H9 (cell line): ENCODE measurements at regions not wholly inside any gene's neighbourhood (a gene's known extent, or its start where the extent isn't known, plus 50 kb on each side); places are given as distances from the start of the nearest gene placed in this dataset.

Experiments
- DNase-seq: peaks from one replicate; pipeline ENCODE4 v3.0.0-alpha.2; 2017
- H2AFZ ChIP-seq: one replicate; pipeline ENCODE4 v1.6.1; 2013; ENCODE audit warnings: mild to moderate bottlenecking, low read length, control low read depth, moderate library complexity
- H2AK5ac ChIP-seq: 2 replicates; pipeline ENCODE4 v1.6.1; 2013; ENCODE audit warnings: low read length, control low read depth, mixed read lengths; ENCODE audit not compliant: insufficient read length
- H2BK120ac ChIP-seq: one replicate; pipeline ENCODE4 v1.6.1; 2013; ENCODE audit warnings: low read depth, mild to moderate bottlenecking, low read length, control low read depth, inconsistent platforms; ENCODE audit not compliant: poor library complexity, severe bottlenecking
- H2BK12ac ChIP-seq: 2 replicates; pipeline ENCODE4 v1.6.1; 2013; ENCODE audit warnings: low read length, control low read depth, mixed read lengths, low read depth; ENCODE audit not compliant: insufficient read length
- H2BK15ac ChIP-seq: 2 replicates; pipeline ENCODE4 v1.6.1; 2013; ENCODE audit warnings: low read depth, low read length, control low read depth
- H2BK20ac ChIP-seq: one replicate; pipeline ENCODE4 v1.6.1; 2013; ENCODE audit warnings: low read depth, mild to moderate bottlenecking, low read length, control low read depth, inconsistent platforms; ENCODE audit not compliant: poor library complexity, severe bottlenecking
- H2BK5ac ChIP-seq: 2 replicates; pipeline ENCODE4 v1.6.1; 2013; ENCODE audit warnings: low read length, control low read depth, mixed read lengths; ENCODE audit not compliant: insufficient read length
- H3K14ac ChIP-seq: 2 replicates; pipeline ENCODE4 v1.6.1; 2013; ENCODE audit warnings: low read length, control low read depth; ENCODE audit not compliant: insufficient read depth
- H3K18ac ChIP-seq: 2 replicates; pipeline ENCODE4 v1.6.1; 2013; ENCODE audit warnings: low read depth, mild to moderate bottlenecking, mixed read lengths, low read length, control low read depth; ENCODE audit not compliant: insufficient read length
- H3K23ac ChIP-seq: 2 replicates; pipeline ENCODE4 v1.6.1; 2013; ENCODE audit warnings: low read length, control low read depth, mixed read lengths, low read depth; ENCODE audit not compliant: insufficient read length
- H3K23me2 ChIP-seq: 2 replicates; pipeline ENCODE4 v1.6.1; 2013; ENCODE audit warnings: low read depth, mild to moderate bottlenecking, mixed read lengths, low read length, control low read depth; ENCODE audit not compliant: insufficient read length, poor library complexity, severe bottlenecking
- H3K27ac ChIP-seq: 2 replicates; pipeline ENCODE4 v1.5.1; 2013; ENCODE audit warnings: low read length, control low read depth, mixed read lengths, low read depth; ENCODE audit not compliant: insufficient read length
- H3K27me3 ChIP-seq: 2 replicates; pipeline ENCODE4 v1.6.1; 2013; ENCODE audit warnings: low read length, control low read depth, inconsistent platforms; ENCODE audit not compliant: insufficient read depth
- H3K4ac ChIP-seq: 2 replicates; pipeline ENCODE4 v1.6.1; 2013; ENCODE audit warnings: low read depth, mild to moderate bottlenecking, control low read depth, inconsistent platforms, low read length, moderate library complexity
- H3K4me1 ChIP-seq: 2 replicates; pipeline ENCODE4 v1.6.1; 2013; ENCODE audit warnings: low read length, control low read depth, inconsistent platforms; ENCODE audit not compliant: insufficient read depth
- H3K4me2 ChIP-seq: 2 replicates; pipeline ENCODE4 v1.6.1; 2013; ENCODE audit warnings: low read length, control low read depth, mixed read lengths; ENCODE audit not compliant: insufficient read length, insufficient read depth
- H3K56ac ChIP-seq: 2 replicates; pipeline ENCODE4 v1.6.1; 2013; ENCODE audit warnings: low read depth, mild to moderate bottlenecking, mixed read lengths, low read length, control low read depth; ENCODE audit not compliant: insufficient read length
- H3K79me1 ChIP-seq: 2 replicates; pipeline ENCODE4 v1.6.1; 2013; ENCODE audit warnings: low read depth, mild to moderate bottlenecking, moderate library complexity, low read length, control low read depth, inconsistent platforms; ENCODE audit not compliant: insufficient read depth, poor library complexity, severe bottlenecking
- H3K79me2 ChIP-seq: 2 replicates; pipeline ENCODE4 v1.6.1; 2013; ENCODE audit warnings: low read length, control low read depth, inconsistent platforms; ENCODE audit not compliant: insufficient read depth
- H3K9ac ChIP-seq: 2 replicates; pipeline ENCODE4 v1.6.1; 2013; ENCODE audit warnings: low read length, control low read depth, mixed read lengths; ENCODE audit not compliant: insufficient read length; ENCODE audit errors: extremely low read depth
- H3K9me3 ChIP-seq: one replicate; pipeline ENCODE4 v1.6.1; 2013; ENCODE audit warnings: low read depth, low read length, inconsistent platforms; ENCODE audit not compliant: control insufficient read depth
- H3T11ph ChIP-seq: one replicate; pipeline ENCODE4 v1.6.1; 2013; ENCODE audit warnings: mild to moderate bottlenecking, low read length, control low read depth, inconsistent platforms
- H4K20me1 ChIP-seq: one replicate; pipeline ENCODE4 v1.6.1; 2013; ENCODE audit not compliant: control insufficient read depth, insufficient read length, insufficient read depth
- H4K5ac ChIP-seq: 2 replicates; pipeline ENCODE4 v1.6.1; 2013; ENCODE audit warnings: low read depth, mild to moderate bottlenecking, mixed read lengths, low read length, control low read depth; ENCODE audit not compliant: insufficient read length
- H4K8ac ChIP-seq: replicated peaks from 2 replicates; pipeline ENCODE4 v1.6.1; 2013; ENCODE audit warnings: low read length, control low read depth, mixed read lengths, low read depth; ENCODE audit not compliant: insufficient read length
- H4K91ac ChIP-seq: 2 replicates; pipeline ENCODE4 v1.6.1; 2013; ENCODE audit warnings: low read depth, mild to moderate bottlenecking, moderate library complexity, mixed read lengths, low read length, control low read depth; ENCODE audit not compliant: insufficient read length
- H3K27ac Mint-ChIP-seq, 3 experiments: 2 replicates in 2 of 3; 3 replicates in 1 of 3; pipeline ENCODE4 v1.8.0; 2020 to 2021; ENCODE audit warnings: mixed read lengths in 3 of 3, mild to moderate bottlenecking in 1 of 3, moderate library complexity in 1 of 3
- H3K27me3 Mint-ChIP-seq: 2 replicates; pipeline ENCODE4 v1.8.0; 2021; ENCODE audit warnings: low read depth, mild to moderate bottlenecking, moderate library complexity, mixed read lengths
- H3K36me3 Mint-ChIP-seq, 3 experiments: 2 replicates in 2 of 3; 3 replicates in 1 of 3; pipeline ENCODE4 v1.8.0; 2020 to 2021; ENCODE audit warnings: low read depth in 3 of 3, mixed read lengths in 3 of 3; ENCODE audit not compliant: insufficient read depth in 1 of 3
- H3K4me1 Mint-ChIP-seq, 2 experiments: 2 replicates each; pipeline ENCODE4 v1.8.0; 2020; ENCODE audit warnings: mixed read lengths in 2 of 2
- H3K4me3 Mint-ChIP-seq, 2 experiments: 2 replicates in 1 of 2; 3 replicates in 1 of 2; pipeline ENCODE4 v1.8.0; 2020 to 2021; ENCODE audit warnings: mild to moderate bottlenecking in 2 of 2, mixed read lengths in 2 of 2, moderate library complexity in 1 of 2
- H3K9me3 Mint-ChIP-seq, 2 experiments: 2 replicates in 1 of 2; 3 replicates in 1 of 2; pipeline ENCODE4 v1.8.0; 2020; ENCODE audit warnings: mild to moderate bottlenecking in 2 of 2, mixed read lengths in 2 of 2, moderate library complexity in 1 of 2
- WGBS: extraction: QIAGEN DNeasy Blood & Tissue Kit; methylation state at CpG from one replicate; pipeline ENCODE4 v1.1.7; 2013; ENCODE audit warnings: missing lambda C conversion rate, low lambda C conversion rate, mixed read lengths; ENCODE audit not compliant: insufficient read length; ENCODE audit errors: extremely low coverage; 5-methylcytosine and 5-hydroxymethylcytosine counted together
- TF ChIP-seq, protein P1 (sequence below): fragments of 200-600 bp; sonication (generic); conservative IDR thresholded peaks from 3 replicates; pipeline ENCODE4 v1.8.0; 2021; ENCODE audit warnings: antibody characterized with exemption, mild to moderate bottlenecking

DNA sequence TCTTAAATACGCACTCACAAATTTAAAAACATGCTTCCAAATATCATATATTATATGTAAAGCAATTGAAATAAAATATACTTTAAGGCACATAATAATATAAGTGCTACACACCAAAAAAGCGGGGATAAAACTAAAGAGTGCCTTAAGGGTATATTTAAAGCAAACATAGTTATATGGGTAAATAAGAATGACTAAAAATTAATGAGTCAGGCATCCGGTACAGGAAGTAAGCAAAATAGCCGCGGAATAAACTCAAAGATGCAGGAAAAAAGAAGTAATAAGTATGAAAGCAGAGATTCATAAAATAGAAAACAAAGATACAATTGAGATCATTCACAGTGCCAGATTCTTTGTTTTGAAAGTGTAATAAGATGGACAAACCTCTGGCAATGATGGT, 503.5 kb upstream of the SOX11 start:
- WGBS: no CpG with 5 or more reads among the region's 5 CpGs
- peaks cover 0 to 2% of the 10 kb centered on the region in 2 experiments; a peak in 1 of 5 replicates for H3K9me3 Mint-ChIP-seq
- H3K9ac ChIP-seq: no peak overlapping the region
- H3K18ac ChIP-seq: no peak overlapping the region
- no peak overlapping the region for H2AK5ac ChIP-seq
- H3K27ac Mint-ChIP-seq: no peak overlapping the region
- no peak overlapping the region for H4K8ac ChIP-seq
- peaks cover 25 to 28% of the 10 kb centered on the region in 2 experiments for H3K4me1 Mint-ChIP-seq
- no peak overlapping the region for H2BK20ac ChIP-seq
- H3K23ac ChIP-seq: no peak overlapping the region
- no peak overlapping the region for H2BK5ac ChIP-seq
- DNase-seq: no peak
- no peak overlapping the region for H3K4me3 Mint-ChIP-seq
- H3K14ac ChIP-seq: no peak overlapping the region
- H3K27me3 Mint-ChIP-seq: no peaks in the 10 kb centered on the region
- H3K27ac ChIP-seq: no peak overlapping the region
- no peak overlapping the region for H4K5ac ChIP-seq
- no peaks in the 10 kb centered on the region for H3K36me3 Mint-ChIP-seq
- TF ChIP-seq, protein P1, sequence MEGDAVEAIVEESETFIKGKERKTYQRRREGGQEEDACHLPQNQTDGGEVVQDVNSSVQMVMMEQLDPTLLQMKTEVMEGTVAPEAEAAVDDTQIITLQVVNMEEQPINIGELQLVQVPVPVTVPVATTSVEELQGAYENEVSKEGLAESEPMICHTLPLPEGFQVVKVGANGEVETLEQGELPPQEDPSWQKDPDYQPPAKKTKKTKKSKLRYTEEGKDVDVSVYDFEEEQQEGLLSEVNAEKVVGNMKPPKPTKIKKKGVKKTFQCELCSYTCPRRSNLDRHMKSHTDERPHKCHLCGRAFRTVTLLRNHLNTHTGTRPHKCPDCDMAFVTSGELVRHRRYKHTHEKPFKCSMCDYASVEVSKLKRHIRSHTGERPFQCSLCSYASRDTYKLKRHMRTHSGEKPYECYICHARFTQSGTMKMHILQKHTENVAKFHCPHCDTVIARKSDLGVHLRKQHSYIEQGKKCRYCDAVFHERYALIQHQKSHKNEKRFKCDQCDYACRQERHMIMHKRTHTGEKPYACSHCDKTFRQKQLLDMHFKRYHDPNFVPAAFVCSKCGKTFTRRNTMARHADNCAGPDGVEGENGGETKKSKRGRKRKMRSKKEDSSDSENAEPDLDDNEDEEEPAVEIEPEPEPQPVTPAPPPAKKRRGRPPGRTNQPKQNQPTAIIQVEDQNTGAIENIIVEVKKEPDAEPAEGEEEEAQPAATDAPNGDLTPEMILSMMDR: no peak
- H2AFZ ChIP-seq: no peak overlapping the region
- H3T11ph ChIP-seq: no peak overlapping the region
- H3K56ac ChIP-seq: no peak overlapping the region
- no peaks in the 10 kb centered on the region for H3K79me1 ChIP-seq
- H2BK12ac ChIP-seq: no peak overlapping the region
- H3K27me3 ChIP-seq: no peaks in the 10 kb centered on the region
- no peaks in the 10 kb centered on the region for H3K79me2 ChIP-seq
- H3K4me1 ChIP-seq: peaks cover 4% of the 10 kb centered on the region; the same call in 1 of the 2 replicates
- H3K23me2 ChIP-seq: no peaks in the 10 kb centered on the region
- H2BK120ac ChIP-seq: no peak overlapping the region
- no peaks in the 10 kb centered on the region for H3K9me3 ChIP-seq
- H4K20me1 ChIP-seq: no peaks in the 10 kb centered on the region
- H3K4ac ChIP-seq: no peak overlapping the region
- H2BK15ac ChIP-seq: no peak overlapping the region
- H3K4me2 ChIP-seq: no peak overlapping the region
- no peak overlapping the region for H4K91ac ChIP-seq
